ENCODE measurements at regions not wholly inside any gene's neighbourhood (a gene's known extent, or its start where the extent isn't known, plus 50 kb on each side); places are given as distances from the start of the nearest gene placed in this dataset.

GRCh38 chr22:27420817-27421361 is 380.7 kb downstream of the MN1 start:
- TF ChIP-seq CTCF (optimal IDR thresholded peaks at IDR 0.05 in 1 of 3, IDR thresholded peaks at IDR 0.05 in 1 of 3, conservative IDR thresholded peaks at IDR 0.05 in 1 of 3; ENCODE audit: extremely low read depth in 1 of 3, insufficient read depth in 2 of 3, low read length in 3 of 3), result no peak
- no peak for TF ChIP-seq EZH2 (IDR thresholded peaks at IDR 0.05; ENCODE audit: low read length)

Measured in keratinocyte (primary cell).